IMR-90 (cell line): ENCODE measurements at regions not wholly inside any gene's neighbourhood (a gene's known extent, or its start where the extent isn't known, plus 50 kb on each side); places are given as distances from the start of the nearest gene placed in this dataset.

ENCODE experiments used
- ATAC-seq: fragments of 200-7000 bp; cut with Tn5 transposase; 2 replicates; pipeline ENCODE4 v1.9.1; 2020; ENCODE audit warnings: low read depth, mild to moderate bottlenecking, moderate library complexity
- BruUV-seq: library from RNA; stranded (reverse); fragments of 400-500 nt; replicated peaks from 2 replicates; lab custom pipeline; 2021; lab: Mats Ljungman, UMichigan
- CTCF ChIA-PET: fragments of 300-600 bp; formaldehyde crosslinking; extraction: SDS; loops from one replicate; lab custom pipeline; 2021; ENCODE audit warnings: antibody characterized with exemption; lab: Yijun Ruan, JAX
- POLR2A ChIA-PET: fragments of 300-600 bp; sonication (Branson Sonifier 250); formaldehyde crosslinking; loops from one replicate; lab custom pipeline; 2022; ENCODE audit warnings: antibody characterized with exemption; ENCODE audit not compliant: unreplicated experiment; lab: Charles Lee
- DNase-seq: peaks from one replicate; pipeline ENCODE4 v3.0.0; 2013
- H2AFZ ChIP-seq: replicated peaks from 2 replicates; pipeline ENCODE3; 2013; ENCODE audit warnings: low read length, mild to moderate bottlenecking; ENCODE audit not compliant: poor library complexity
- H2AK5ac ChIP-seq: 2 replicates; pipeline ENCODE4 v1.6.1; 2013; ENCODE audit warnings: low read depth, low read length, inconsistent platforms
- H2AK9ac ChIP-seq: replicated peaks from 2 replicates; pipeline ENCODE3; 2013; ENCODE audit warnings: mild to moderate bottlenecking, low read depth, low read length, moderate library complexity; ENCODE audit not compliant: poor library complexity
- H2BK120ac ChIP-seq: 2 replicates; pipeline ENCODE4 v1.6.1; 2013; ENCODE audit warnings: low read depth, low read length, inconsistent platforms
- H2BK15ac ChIP-seq: 3 replicates; pipeline ENCODE4 v1.6.1; 2013; ENCODE audit warnings: low read depth, low read length, inconsistent platforms
- H2BK20ac ChIP-seq: 2 replicates; pipeline ENCODE4 v1.6.1; 2013; ENCODE audit warnings: low read depth, mild to moderate bottlenecking, inconsistent platforms, low read length, moderate library complexity
- H2BK5ac ChIP-seq: 2 replicates; pipeline ENCODE4 v1.6.1; 2013; ENCODE audit warnings: mild to moderate bottlenecking, low read depth, low read length, inconsistent platforms; ENCODE audit not compliant: poor library complexity, severe bottlenecking
- H3K14ac ChIP-seq: replicated peaks from 2 replicates; pipeline ENCODE4 v1.6.1; 2013; ENCODE audit warnings: low read depth, low read length, inconsistent platforms
- H3K18ac ChIP-seq: 2 replicates; pipeline ENCODE4 v1.6.1; 2013; ENCODE audit warnings: low read depth, low read length, control low read depth
- H3K23ac ChIP-seq: 2 replicates; pipeline ENCODE4 v1.6.1; 2013; ENCODE audit warnings: low read depth, low read length, inconsistent platforms
- H3K27ac ChIP-seq: 2 replicates; pipeline ENCODE4 v1.5.1; 2013; ENCODE audit warnings: mild to moderate bottlenecking, control low read depth, low read length; ENCODE audit not compliant: insufficient read depth
- H3K27me3 ChIP-seq: 2 replicates; pipeline ENCODE4 v1.6.1; 2013; ENCODE audit warnings: low read length; ENCODE audit not compliant: control insufficient read depth, insufficient read depth
- H3K36me3 ChIP-seq: 2 replicates; pipeline ENCODE4 v1.6.1; 2013; ENCODE audit warnings: low read length, mixed read lengths; ENCODE audit not compliant: control insufficient read depth, insufficient read depth
- H3K4ac ChIP-seq: 2 replicates; pipeline ENCODE4 v1.6.1; 2013; ENCODE audit warnings: low read depth, low read length, inconsistent platforms
- H3K4me1 ChIP-seq: 2 replicates; pipeline ENCODE4 v1.6.1; 2013; ENCODE audit warnings: low read length, mixed read lengths; ENCODE audit not compliant: control insufficient read depth, insufficient read depth
- H3K4me2 ChIP-seq: 2 replicates; pipeline ENCODE4 v1.6.1; 2013; ENCODE audit warnings: low read depth, mild to moderate bottlenecking, control low read depth, low read length, moderate library complexity
- H3K4me3 ChIP-seq: 2 replicates; pipeline ENCODE4 v1.5.1; 2013; ENCODE audit warnings: low read depth, mild to moderate bottlenecking, control low read depth, low read length, moderate library complexity; ENCODE audit not compliant: insufficient read depth
- H3K56ac ChIP-seq: 2 replicates; pipeline ENCODE4 v1.6.1; 2013; ENCODE audit warnings: low read length, inconsistent platforms; ENCODE audit not compliant: insufficient read depth; ENCODE audit errors: extremely low read depth
- H3K79me1 ChIP-seq, 2 experiments: 2 replicates each; pipeline ENCODE4 v1.6.1; 2013; ENCODE audit warnings: low read length in 2 of 2, inconsistent platforms in 1 of 2, low read depth in 1 of 2
- H3K9ac ChIP-seq: 2 replicates; pipeline ENCODE4 v1.6.1; 2013; ENCODE audit warnings: low read depth, low read length, control low read depth
- H3K9me1 ChIP-seq: 2 replicates; pipeline ENCODE4 v1.6.1; 2013; ENCODE audit warnings: low read length, inconsistent platforms; ENCODE audit not compliant: insufficient read depth
- H3K9me3 ChIP-seq: 2 replicates; pipeline ENCODE4 v1.6.1; 2013; ENCODE audit warnings: low read length; ENCODE audit not compliant: control insufficient read depth, insufficient read depth
- H4K20me1 ChIP-seq: 2 replicates; pipeline ENCODE4 v1.6.1; 2013; ENCODE audit warnings: low read length, inconsistent platforms; ENCODE audit not compliant: insufficient read depth
- H4K5ac ChIP-seq: 2 replicates; pipeline ENCODE4 v1.6.1; 2013; ENCODE audit warnings: mild to moderate bottlenecking, low read depth, low read length, control low read depth
- H4K8ac ChIP-seq, 2 experiments: 2 replicates each; pipeline ENCODE4 v1.6.1; 2013; ENCODE audit warnings: low read depth in 2 of 2, low read length in 2 of 2, control low read depth in 1 of 2, inconsistent platforms in 1 of 2
- H4K91ac ChIP-seq: 2 replicates; pipeline ENCODE4 v1.6.1; 2013; ENCODE audit warnings: low read depth, low read length, inconsistent platforms; ENCODE audit not compliant: insufficient read depth
- RFX5 ChIP-seq: IDR thresholded peaks from 2 replicates; pipeline ENCODE4 v1.8.0; 2012; ENCODE audit warnings: low read depth, mild to moderate bottlenecking, low read length, moderate library complexity
- WGBS, 2 experiments: methylation state at CpG; one replicate each; pipeline versions ENCODE4 v1.1.5 to v1.1.7; 2013; ENCODE audit warnings: missing lambda C conversion rate in 2 of 2; ENCODE audit not compliant: insufficient read length in 1 of 2; ENCODE audit errors: extremely low coverage in 2 of 2; 5-methylcytosine and 5-hydroxymethylcytosine counted together
- dilution Hi-C: fragments of 300-500 bp; cut with HindIII; formaldehyde crosslinking; loops from one replicate; pipeline ENCODE4 v1.14.3; 2018; ENCODE audit warnings: low sequenced_read_pairs; ENCODE audit not compliant: unreplicated experiment
- in situ Hi-C: fragments of 300-500 bp; cut with MboI; formaldehyde crosslinking; loops from 3 replicates; pipeline ENCODE4 v1.14.3; 2019; ENCODE audit warnings: low sequenced_read_pairs, inconsistent platforms, mixed read lengths
- intact Hi-C: fragments of 100-400 bp; cut with micrococcal nuclease; formaldehyde crosslinking; loops from 2 replicates; pipeline ENCODE4 v1.10.0; 2022
- TF ChIP-seq, protein P1 (sequence below): fragments of 150-350 bp; IDR thresholded peaks from 2 replicates; pipeline ENCODE4 v1.6.1; 2017; ENCODE audit warnings: mild to moderate bottlenecking, antibody characterized with exemption, low read length, low read depth

DNA sequence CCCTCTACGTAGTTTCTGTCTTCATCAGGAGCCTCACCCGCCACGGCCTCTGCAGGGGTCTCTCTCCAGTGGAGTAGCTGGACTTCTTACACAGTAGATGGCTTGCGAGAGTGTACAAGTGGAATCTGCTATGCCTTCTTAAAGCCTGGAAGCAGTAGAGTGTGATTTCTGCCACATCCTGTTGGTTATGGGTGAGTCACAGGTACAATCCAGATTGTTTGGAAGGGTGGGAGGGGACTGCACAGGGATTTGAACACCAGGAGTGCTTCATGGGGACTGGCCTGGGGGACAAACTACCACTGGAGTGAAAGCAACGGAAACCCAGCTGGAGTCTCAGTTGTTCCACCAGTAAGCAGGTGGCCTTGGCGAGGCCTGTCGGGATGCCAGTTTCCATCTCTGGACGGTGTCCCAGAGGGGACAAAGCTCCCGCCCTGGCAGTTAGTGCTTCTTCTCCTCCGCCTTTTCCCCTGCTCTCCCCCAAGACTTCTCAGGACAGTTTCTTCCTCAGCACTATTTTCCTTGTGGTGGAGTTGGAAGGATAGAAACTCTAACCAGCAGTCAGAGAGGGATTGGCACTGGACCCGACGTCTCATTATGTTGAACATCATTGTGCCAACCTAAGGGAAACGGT, 85.0 kb upstream of the RCN1 start:
- H4K20me1 ChIP-seq: no peaks in the 10 kb centered on the region
- in situ Hi-C loops: no loop called here
- H2BK5ac ChIP-seq: no peak overlapping the region
- no peak overlapping the region for H3K56ac ChIP-seq
- ChIA-PET CTCF (no interaction called here), POLR2A (no interaction called here)
- H3K4me1 ChIP-seq: 0 out of 2 replicates have a peak, but pooled peaks cover 2% of the 10 kb centered on the region
- H2AFZ ChIP-seq: peak overlapping the region; percentile 46
- dilution Hi-C loops: no loop called here
- H3K79me1 ChIP-seq: no peaks in the 10 kb centered on the region
- DNase-seq (peak; percentile 8), ATAC-seq (no peak)
- H3K18ac ChIP-seq: no peak overlapping the region
- peaks cover 2% of the 10 kb centered on the region; the same call in 1 of the 2 replicates for H3K9me1 ChIP-seq
- no peak overlapping the region for H3K27ac ChIP-seq
- no peak overlapping the region for H3K23ac ChIP-seq
- H4K5ac ChIP-seq: no peak overlapping the region
- H2BK120ac ChIP-seq: no peak overlapping the region
- no peaks in the 10 kb centered on the region for H3K36me3 ChIP-seq
- no peak overlapping the region for H3K4me3 ChIP-seq
- H2AK9ac ChIP-seq: peak overlapping the region; percentile 8
- no peak overlapping the region for H2BK20ac ChIP-seq
- no peak for TF ChIP-seq RFX5
- TF ChIP-seq, protein P1, sequence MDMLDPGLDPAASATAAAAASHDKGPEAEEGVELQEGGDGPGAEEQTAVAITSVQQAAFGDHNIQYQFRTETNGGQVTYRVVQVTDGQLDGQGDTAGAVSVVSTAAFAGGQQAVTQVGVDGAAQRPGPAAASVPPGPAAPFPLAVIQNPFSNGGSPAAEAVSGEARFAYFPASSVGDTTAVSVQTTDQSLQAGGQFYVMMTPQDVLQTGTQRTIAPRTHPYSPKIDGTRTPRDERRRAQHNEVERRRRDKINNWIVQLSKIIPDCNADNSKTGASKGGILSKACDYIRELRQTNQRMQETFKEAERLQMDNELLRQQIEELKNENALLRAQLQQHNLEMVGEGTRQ: no peak
- no TSS peak for BruUV-seq
- no peak overlapping the region for H3K4me2 ChIP-seq
- no peak overlapping the region for H3K14ac ChIP-seq
- no peak overlapping the region for H2BK15ac ChIP-seq
- H3K9me3 ChIP-seq: no peaks in the 10 kb centered on the region; the same call in 1 of the 2 replicates
- 78% methylated on average over 3 of the region's 13 CpGs; no CpG with 5 or more reads in 1 of the 2 experiments for WGBS, 2 experiments
- intact Hi-C loops: loop anchor here (2.0 to 5.0 kb wide), 2 partner anchors 609 to 769 kb away; no protein-coding TSS in a partner anchor
- H4K8ac ChIP-seq: no peak overlapping the region
- H4K91ac ChIP-seq: no peak overlapping the region
- H2AK5ac ChIP-seq: no peak overlapping the region
- H3K9ac ChIP-seq: no peak overlapping the region
- H3K27me3 ChIP-seq: peaks cover 42% of the 10 kb centered on the region
- no peak overlapping the region for H3K4ac ChIP-seq
